ENCODE measurements at regions not wholly inside any gene's neighbourhood (a gene's known extent, or its start where the extent isn't known, plus 50 kb on each side); places are given as distances from the start of the nearest gene placed in this dataset.

DNA sequence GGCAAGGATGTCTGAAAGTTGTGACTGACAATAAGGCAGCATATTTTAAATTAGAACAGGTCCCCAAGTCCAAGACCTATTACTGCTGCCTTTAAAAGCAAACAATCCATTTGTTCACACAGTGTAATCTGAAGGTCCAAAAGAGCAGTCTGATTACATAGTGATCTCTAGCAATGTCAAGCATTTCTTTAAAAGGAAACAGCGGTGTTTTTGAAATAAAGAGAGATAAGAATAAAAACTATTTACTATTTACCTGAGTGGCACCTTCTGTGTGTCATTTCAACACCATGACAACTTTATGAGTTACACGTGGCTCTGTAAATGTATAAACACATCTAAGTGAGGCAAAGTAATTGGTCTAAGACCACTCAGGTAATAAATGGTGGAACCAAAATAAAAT, 1009.9 kb upstream of the CNTNAP5 start:
- no peak for TF ChIP-seq EZH2 (IDR thresholded peaks at IDR 0.05; ENCODE audit: borderline replicate concordance, insufficient read depth, low read depth, low read length, poor library complexity, severe bottlenecking)
- TF ChIP-seq, protein P1, sequence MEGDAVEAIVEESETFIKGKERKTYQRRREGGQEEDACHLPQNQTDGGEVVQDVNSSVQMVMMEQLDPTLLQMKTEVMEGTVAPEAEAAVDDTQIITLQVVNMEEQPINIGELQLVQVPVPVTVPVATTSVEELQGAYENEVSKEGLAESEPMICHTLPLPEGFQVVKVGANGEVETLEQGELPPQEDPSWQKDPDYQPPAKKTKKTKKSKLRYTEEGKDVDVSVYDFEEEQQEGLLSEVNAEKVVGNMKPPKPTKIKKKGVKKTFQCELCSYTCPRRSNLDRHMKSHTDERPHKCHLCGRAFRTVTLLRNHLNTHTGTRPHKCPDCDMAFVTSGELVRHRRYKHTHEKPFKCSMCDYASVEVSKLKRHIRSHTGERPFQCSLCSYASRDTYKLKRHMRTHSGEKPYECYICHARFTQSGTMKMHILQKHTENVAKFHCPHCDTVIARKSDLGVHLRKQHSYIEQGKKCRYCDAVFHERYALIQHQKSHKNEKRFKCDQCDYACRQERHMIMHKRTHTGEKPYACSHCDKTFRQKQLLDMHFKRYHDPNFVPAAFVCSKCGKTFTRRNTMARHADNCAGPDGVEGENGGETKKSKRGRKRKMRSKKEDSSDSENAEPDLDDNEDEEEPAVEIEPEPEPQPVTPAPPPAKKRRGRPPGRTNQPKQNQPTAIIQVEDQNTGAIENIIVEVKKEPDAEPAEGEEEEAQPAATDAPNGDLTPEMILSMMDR (IDR thresholded peaks at IDR 0.05) = no peak
